HG03045 (cell line): ENCODE measurements at regions not wholly inside any gene's neighbourhood (a gene's known extent, or its start where the extent isn't known, plus 50 kb on each side); places are given as distances from the start of the nearest gene placed in this dataset.

ENCODE experiments used
- ATAC-seq: cut with Tn5 transposase; IDR thresholded peaks from one replicate; pipeline ENCODE4 v1.9.1; 2021; ENCODE audit warnings: mild to moderate bottlenecking, moderate library complexity; ENCODE audit not compliant: unreplicated experiment

- ATAC-seq: no peak
These were observed 263.7 kb upstream of the UGT8 start for GRCh38 chr4:114334884-114335330.

- ATAC-seq: no peak
These were observed 263.3 kb upstream of the UGT8 start for GRCh38 chr4:114335339-114335738.

DNA sequence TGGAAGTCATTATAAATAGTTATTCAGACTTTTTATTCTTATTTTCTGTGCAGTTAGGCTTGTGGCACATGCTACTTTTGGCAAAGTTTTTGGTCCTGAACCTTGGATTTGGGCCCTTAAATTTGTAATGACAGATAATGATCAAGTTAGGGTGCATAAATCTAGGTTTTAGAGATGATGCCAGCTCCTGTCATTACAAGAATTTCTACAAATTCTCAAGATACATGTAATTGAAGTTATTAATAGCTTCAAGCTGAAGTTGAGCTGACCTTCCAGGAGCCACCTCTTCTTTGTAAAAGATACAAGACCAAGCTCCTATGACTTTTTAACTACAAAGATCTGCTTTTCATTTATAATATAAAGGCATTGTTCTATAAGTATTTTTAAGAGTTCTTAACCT is 255.6 kb upstream of the UGT8 start:
- ATAC-seq: no peak

- no peak for ATAC-seq
These were observed 248.9 kb upstream of the UGT8 start for GRCh38 chr4:114349543-114350175.

GRCh38 chr4:114358901-114359300 is 239.7 kb upstream of the UGT8 start:
- ATAC-seq: no peak

DNA sequence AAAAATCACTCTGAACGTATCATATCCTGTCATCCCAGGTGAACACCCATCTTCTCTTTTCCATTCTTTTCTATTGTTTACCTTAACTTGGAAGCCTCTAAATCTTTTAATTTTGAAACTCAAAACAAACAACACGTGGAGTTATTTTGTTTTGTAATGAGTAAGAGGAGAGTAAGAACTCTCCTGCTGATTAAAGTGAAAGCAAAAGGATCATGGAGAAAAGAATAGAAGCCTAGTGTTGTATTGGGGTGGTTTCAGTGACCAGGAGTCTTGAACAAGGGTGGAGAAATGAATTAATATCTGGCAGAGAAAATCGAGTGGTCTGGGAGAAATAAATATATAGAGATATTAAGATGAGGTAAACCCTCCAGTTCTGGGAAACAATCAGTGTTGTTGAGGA is 237.4 kb upstream of the UGT8 start:
- ATAC-seq: no peak

GRCh38 chr4:114364857-114365256 is 233.8 kb upstream of the UGT8 start:
- ATAC-seq: no peak

DNA sequence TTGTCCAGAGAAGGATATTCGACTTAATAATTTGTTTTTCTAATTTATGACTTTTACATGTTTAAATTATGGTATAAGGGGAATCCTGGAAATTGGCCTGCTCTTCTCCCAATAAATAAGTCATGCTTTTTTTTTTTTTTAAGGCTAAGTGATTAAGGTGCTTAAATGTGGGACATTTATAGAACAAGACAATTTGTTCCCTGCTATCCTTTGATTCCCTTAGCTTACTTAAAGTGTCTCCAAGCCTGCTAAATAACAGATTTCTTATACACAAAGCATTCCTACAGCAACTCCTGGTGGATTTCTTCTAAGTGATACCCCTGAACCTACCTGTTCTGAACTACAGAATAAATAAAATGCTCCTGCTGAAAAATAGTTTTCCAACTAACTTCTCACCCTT is 233.0 kb upstream of the UGT8 start:
- no peak for ATAC-seq

- no peak for ATAC-seq
These were observed 232.2 kb upstream of the UGT8 start for GRCh38 chr4:114366368-114366767.

- ATAC-seq: no peak
These were observed 229.9 kb upstream of the UGT8 start for GRCh38 chr4:114368751-114369150.

DNA sequence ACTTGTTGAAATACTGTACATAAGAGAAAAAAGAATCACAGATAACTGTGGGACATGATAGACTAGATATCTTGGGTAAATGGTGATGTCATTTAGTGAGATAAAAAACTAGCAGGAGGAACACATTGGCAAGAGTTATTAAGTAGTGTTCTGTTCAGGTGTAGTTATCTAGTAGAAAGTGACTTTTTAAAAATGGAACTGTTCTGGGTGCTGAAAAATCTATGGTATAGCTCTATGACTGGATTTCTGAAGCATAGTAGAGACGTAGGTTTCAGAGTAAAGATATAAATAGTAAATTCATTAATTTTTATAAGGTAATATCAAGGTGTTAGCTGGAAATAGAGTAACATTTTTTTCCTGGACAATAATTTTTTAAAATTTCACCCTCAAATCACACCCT is 225.1 kb upstream of the UGT8 start:
- no peak for ATAC-seq

- ATAC-seq: no peak
These were observed 220.2 kb upstream of the UGT8 start for GRCh38 chr4:114378305-114378903.

GRCh38 chr4:114383067-114383466 is 215.5 kb upstream of the UGT8 start:
- ATAC-seq: no peak

- no peak for ATAC-seq
These were observed 214.9 kb upstream of the UGT8 start for GRCh38 chr4:114383721-114384120.

- ATAC-seq: no peak
These were observed 214.0 kb upstream of the UGT8 start for GRCh38 chr4:114384629-114385028.

DNA sequence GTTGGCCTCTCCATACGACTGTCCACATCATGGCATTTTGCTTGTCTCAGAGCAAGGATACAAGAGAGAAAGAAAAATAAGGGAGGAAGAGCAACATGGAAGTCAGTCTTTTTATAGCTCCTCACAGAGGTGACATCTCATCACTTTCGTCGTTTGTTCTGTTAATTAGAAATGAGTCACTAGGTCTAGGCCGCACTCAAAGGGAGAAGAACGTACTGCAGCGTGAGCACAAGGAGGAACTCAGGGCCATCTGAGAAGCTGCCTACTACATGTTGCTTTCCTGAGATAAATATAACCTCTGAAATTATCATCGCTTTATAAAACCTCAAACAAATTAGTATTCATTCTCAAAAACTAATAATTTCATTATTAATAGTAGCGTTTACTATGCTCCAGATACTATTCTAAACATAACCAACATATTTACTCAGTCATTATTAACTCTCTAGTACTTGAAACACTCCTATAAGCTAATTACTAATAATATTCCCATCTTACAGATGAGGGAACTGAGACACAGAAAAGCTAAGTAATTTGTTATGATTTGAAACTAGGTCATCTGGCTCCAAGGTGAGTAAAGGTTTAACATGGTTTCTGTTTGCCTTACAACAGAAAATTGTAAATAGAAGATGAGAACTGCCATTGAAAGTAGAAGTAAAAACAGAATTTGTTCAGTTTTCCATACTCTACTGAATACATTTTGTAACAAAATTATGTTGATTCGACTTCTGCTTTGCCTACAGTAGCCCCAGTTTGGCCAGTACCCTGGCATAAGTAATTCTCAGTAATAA is 213.2 kb upstream of the UGT8 start:
- no peak for ATAC-seq

DNA sequence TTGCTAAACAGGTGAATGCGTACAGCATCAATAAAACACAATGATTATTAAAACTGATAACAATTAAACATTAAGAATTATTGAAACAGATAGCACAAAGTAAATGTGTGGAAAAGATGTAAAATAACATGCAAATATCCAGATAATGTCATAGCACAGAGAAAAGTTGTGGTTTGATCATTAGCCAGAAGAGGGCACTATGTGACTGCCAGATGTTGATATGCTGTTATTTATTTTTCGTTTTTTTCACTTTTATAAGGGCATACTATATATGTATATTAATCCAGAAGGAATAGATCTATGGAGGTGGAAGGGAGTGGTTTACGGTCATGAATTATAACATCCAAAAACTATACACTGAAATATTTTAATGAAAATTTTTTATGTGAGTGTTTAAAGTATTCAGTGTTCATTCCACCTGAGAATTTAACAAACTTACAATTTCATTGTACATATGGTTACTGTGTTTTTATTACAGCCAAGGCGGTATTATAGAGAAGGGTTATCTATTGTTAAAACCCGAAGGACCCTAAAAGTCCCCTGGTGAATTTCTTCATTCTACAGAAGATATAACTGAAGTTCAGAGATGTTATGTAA is 211.9 kb upstream of the UGT8 start:
- no peak for ATAC-seq

- ATAC-seq: no peak
These were observed 209.4 kb upstream of the UGT8 start for GRCh38 chr4:114389070-114389685.

GRCh38 chr4:114393295-114394038 is 205.1 kb upstream of the UGT8 start:
- ATAC-seq: no peak

GRCh38 chr4:114396808-114397207 is 201.8 kb upstream of the UGT8 start:
- no peak for ATAC-seq

GRCh38 chr4:114398410-114398809 is 200.2 kb upstream of the UGT8 start:
- no peak for ATAC-seq
